ENCODE measurements at regions not wholly inside any gene's neighbourhood (a gene's known extent, or its start where the extent isn't known, plus 50 kb on each side); places are given as distances from the start of the nearest gene placed in this dataset.

- no peak for FAIRE-seq
These were observed 217.1 kb downstream of the CSNK2A3 start for GRCh38 chr11:11135820-11136476.

DNA sequence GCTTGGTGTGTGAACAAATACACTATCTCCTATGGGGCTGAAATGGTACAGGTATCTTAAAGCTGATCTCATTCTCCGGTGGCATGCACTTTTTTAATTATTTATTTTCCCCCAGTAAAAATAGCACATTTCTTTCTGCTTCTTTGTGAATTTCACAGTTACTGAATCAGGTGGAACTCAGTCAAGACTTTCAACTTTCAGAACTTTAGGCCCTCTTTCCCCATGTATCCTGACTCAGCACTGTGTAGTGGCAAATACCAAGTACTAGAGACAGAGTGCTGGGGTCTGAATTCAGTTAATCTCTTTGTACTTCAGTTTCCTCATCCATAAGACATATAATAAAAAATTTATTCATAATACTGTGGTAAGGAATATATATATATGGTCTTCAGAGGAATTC lies 223.9 kb downstream of the CSNK2A3 start:
- FAIRE-seq = no peak

GRCh38 chr11:11125618-11126017 lies 227.4 kb downstream of the CSNK2A3 start:
- no peak for FAIRE-seq

GRCh38 chr11:11122749-11123148 lies 230.3 kb downstream of the CSNK2A3 start:
- no peak for FAIRE-seq

GRCh38 chr11:11119917-11120316 lies 233.1 kb downstream of the CSNK2A3 start:
- no peak for FAIRE-seq

- FAIRE-seq = no peak
These were observed 235.3 kb downstream of the CSNK2A3 start for GRCh38 chr11:11117730-11118129.

GRCh38 chr11:11115475-11115874 lies 237.6 kb downstream of the CSNK2A3 start:
- FAIRE-seq = no peak

DNA sequence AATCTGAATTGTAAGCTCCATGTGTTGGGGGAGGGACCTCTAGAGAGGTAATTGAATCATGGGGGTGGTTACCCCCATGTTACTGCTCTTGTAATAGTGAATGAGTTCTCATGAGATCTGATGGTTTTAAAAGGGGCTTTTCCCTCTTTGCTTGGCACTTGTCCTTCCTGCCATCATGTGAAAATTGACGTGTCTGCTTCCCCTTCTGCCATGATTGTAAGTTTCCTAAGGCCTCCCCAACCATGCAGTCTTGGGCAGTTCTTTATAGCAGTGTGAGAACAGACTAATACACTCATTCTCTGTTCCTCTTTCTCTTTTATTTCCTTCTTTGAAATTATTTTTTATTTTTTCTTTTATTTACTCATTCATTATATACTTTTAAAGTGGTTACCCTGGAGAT lies 239.4 kb downstream of the CSNK2A3 start:
- FAIRE-seq = no peak

GRCh38 chr11:11108026-11108425 lies 245.0 kb downstream of the CSNK2A3 start:
- FAIRE-seq = no peak

- FAIRE-seq = no peak
These were observed 245.8 kb downstream of the CSNK2A3 start for GRCh38 chr11:11107076-11107723.

DNA sequence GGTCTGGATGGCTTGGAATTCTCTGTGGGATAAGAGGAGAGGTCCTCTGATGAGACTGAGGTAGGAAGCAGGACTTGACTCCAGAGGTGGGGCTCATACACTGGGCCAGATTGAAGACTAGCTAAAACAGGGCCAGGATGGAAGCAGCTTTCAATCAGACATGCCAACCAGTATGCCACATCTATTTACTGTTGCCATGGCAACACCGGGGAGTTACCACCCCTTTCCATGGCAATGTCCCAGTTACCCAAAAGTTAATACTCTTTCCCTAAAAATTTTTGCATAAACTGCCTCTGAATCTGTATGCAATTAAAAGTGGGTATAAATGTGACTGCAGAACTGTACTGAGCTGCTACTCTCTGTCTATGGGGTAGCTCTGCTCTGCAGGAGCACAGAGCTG lies 247.5 kb upstream of the ZBED5 start:
- FAIRE-seq = no peak

DNA sequence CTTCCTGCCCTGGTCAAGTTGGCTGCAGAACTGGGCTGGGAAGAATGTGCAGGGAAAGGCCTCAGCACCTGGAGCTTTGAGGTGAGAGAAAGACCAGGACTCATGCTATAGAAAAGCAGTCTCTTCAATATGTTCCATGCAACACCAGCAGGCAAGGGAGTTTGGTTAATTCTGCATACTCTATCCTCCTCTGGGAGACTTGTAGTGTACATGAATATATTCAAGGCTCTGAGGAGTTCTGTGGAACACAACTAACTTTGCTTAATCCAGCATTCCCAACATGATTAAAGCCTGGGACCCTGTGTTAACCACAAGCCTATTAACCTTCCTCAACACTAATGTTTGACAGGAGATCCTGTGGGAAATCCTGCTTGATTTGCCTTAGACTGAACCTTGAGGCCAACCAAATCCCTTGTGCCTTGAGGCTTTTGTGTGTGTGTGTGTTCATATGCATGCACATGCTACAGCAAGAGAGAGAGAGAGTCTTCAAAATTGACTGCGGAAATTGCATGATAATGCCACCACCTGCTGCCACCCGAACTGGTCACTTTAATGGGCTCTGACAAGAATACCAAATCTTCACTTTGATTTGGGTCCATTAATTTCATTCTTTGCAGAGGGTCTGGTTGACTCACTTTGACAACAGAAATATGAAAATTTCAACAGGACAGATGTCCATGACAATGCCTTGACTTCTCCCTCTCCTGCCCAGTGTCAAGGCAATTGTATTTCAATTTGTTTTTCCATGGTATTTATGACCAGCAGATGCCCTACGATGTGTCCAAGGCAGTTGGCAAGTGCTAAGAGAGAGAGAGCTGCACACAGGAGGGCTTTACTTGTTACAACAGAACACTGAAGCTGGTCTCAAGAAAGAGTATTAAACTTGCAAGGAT lies 238.2 kb upstream of the ZBED5 start:
- FAIRE-seq = no peak

DNA sequence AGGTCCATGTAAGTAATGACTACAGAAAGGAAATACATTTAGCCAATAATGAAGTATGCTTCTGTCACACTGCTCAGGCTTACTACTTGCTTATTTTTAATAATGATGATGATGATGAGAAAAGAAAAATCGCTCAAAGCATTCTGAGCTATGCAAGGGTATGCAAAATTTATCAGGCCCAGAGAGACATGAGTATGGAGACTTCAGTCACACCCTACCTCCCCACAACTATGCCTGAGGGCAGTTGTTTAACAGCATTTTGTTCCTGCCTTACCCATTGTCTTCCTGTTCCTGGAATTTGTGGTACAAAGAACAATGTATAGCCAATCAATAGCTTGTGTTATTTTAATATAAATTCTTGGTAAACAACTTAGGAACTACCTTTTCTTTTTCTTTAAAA lies 232.6 kb upstream of the ZBED5 start:
- FAIRE-seq = no peak

DNA sequence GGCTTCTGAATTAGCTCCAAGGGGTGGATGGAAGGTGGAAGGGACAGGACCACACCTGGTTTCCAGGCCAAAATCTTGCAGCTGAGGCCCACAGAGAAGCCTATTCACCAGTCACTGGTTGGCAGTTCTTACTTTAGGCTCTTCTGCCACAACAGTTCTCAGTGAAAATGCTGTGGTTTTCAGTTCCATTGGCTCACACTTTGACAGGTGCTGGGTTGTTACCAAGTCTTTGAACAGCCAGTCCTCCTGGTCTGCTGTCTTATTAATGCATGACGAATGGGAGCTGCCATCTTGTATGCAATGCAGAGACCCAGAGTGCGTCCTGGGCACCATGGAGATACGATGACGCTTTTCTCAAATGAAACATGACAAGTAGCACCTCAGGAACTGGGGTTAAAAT lies 232.0 kb upstream of the ZBED5 start:
- FAIRE-seq = no peak

- FAIRE-seq = no peak
These were observed 229.1 kb upstream of the ZBED5 start for GRCh38 chr11:11086979-11087378.

- FAIRE-seq = no peak
These were observed 227.7 kb upstream of the ZBED5 start for GRCh38 chr11:11085580-11085979.

DNA sequence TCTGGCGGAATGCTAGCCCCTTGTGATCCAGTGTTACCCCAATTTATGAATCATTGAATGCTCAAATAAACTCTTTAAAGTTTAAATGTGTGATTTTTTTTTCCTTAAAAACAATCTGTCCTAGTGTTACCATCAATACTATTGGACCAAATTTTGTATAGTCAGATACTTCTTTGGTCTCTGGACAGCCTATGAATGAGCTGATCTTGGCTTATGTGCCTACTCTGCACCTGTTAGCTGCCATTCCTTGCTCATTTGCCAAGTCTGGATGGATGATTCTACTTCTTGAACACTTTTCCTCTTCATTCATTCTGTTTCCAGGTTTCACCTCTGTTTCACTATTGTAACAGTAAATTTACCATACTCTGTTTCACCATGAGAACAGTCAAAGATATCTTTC lies 226.5 kb upstream of the ZBED5 start:
- FAIRE-seq = no peak

GRCh38 chr11:11083441-11083840 lies 225.6 kb upstream of the ZBED5 start:
- no peak for FAIRE-seq

- no peak for FAIRE-seq
These were observed 224.8 kb upstream of the ZBED5 start for GRCh38 chr11:11082646-11083045.

- no peak for FAIRE-seq
These were observed 223.9 kb upstream of the ZBED5 start for GRCh38 chr11:11081776-11082175.

GRCh38 chr11:11081288-11081687 lies 223.4 kb upstream of the ZBED5 start:
- FAIRE-seq = no peak

GRCh38 chr11:11078344-11079086 lies 220.7 kb upstream of the ZBED5 start:
- FAIRE-seq = no peak

DNA sequence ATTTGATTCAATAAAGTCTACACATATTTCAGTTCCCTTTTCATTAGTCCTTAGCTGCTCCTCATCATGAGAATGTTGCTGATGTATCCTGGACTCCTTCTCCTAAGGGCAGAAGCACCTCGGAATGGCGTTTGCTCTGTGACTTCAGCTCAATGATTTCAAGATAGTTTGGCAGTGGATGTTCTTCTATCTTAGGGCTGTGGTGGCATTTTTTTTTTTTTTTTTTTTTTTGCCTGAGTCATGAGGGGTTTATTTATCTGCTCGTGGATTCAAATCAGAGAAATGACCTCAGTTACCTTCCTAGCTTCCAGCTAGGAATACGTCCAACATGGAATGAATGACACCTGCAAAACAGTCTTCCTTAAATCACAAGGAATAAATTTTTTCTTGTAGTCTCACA lies 220.0 kb upstream of the ZBED5 start:
- no peak for FAIRE-seq
